Gastrocnemius medialis (tissue), 4 donors: ENCODE measurements at regions not wholly inside any gene's neighbourhood (a gene's known extent, or its start where the extent isn't known, plus 50 kb on each side); places are given as distances from the start of the nearest gene placed in this dataset.

Source experiments
- ATAC-seq, 2 donors: fragments of 150-250 bp; one replicate each; pipeline ENCODE4 v1.9.1; 2016
- DNase-seq, 2 donors: peaks; one replicate each; pipeline ENCODE4 v3.0.0-alpha.2; 2019
- H3K27ac ChIP-seq, 4 donors: fragments of 200-600 bp; sonication (generic); 1 replicate in 1 of 4; 2 replicates in 3 of 4; pipeline ENCODE4 v1.5.1; 2016 to 2018; ENCODE audit warnings: mild to moderate bottlenecking in 2 of 4, moderate library complexity in 1 of 4
- H3K27me3 ChIP-seq, 3 donors: fragments of 200-600 bp; sonication (generic) in 2 of 3; 1 replicate in 1 of 3; 2 replicates in 2 of 3; pipeline versions ENCODE4 v1.5.1 to v1.6.0; 2016 to 2019; ENCODE audit warnings: mild to moderate bottlenecking in 1 of 3, moderate library complexity in 1 of 3
- H3K36me3 ChIP-seq, 2 donors: fragments of 200-600 bp; sonication (generic) in 1 of 2; one replicate each; pipeline ENCODE4 v1.5.1; 2017 to 2018
- H3K4me1 ChIP-seq, 2 donors: fragments of 200-600 bp; sonication (generic) in 1 of 2; one replicate each; pipeline ENCODE4 v1.5.1; 2016 to 2017; ENCODE audit warnings: mild to moderate bottlenecking in 2 of 2
- H3K4me3 ChIP-seq, 4 donors: fragments of 200-600 bp; sonication (generic) in 3 of 4; 1 replicate in 1 of 4; 2 replicates in 3 of 4; pipeline ENCODE4 v1.5.1; 2016 to 2019; ENCODE audit warnings: mild to moderate bottlenecking in 2 of 4
- H3K9me3 ChIP-seq, 3 donors: fragments of 200-600 bp; sonication (generic) in 2 of 3; 1 replicate in 1 of 3; 2 replicates in 2 of 3; pipeline ENCODE4 v1.5.1; 2016 to 2019
- POLR2A ChIP-seq, 2 donors: fragments of 450-650 bp; IDR thresholded peaks; one replicate each; pipeline ENCODE4 v1.6.1; 2017; ENCODE audit warnings: antibody characterized with exemption in 2 of 2, mild to moderate bottlenecking in 2 of 2, moderate library complexity in 2 of 2
- in situ Hi-C, 4 donors: fragments of 200-750 bp; cut with MboI; loops; one replicate each; pipeline versions ENCODE4 v1.15.0 to v1.8.0; 2017; ENCODE audit warnings: low sequenced_read_pairs in 4 of 4
- intact Hi-C: fragments of 100-400 bp; cut with DNase I; formaldehyde crosslinking; loops from one replicate; pipeline ENCODE4 v1.15.1; 2023; ENCODE audit warnings: low total_unique reads
- TF ChIP-seq, protein P1 (sequence below), 5 experiments: fragments of 450-650 bp in 3 of 5; fragments of 200-600 bp in 2 of 5; sonication (generic) in 2 of 5; IDR thresholded peaks in 4 of 5; conservative IDR thresholded peaks in 1 of 5; 1 replicate in 4 of 5; 2 replicates in 1 of 5; pipeline ENCODE4 v1.5.1; 2016 to 2019; ENCODE audit warnings: antibody characterized with exemption in 5 of 5, mild to moderate bottlenecking in 3 of 5, moderate library complexity in 3 of 5

DNA sequence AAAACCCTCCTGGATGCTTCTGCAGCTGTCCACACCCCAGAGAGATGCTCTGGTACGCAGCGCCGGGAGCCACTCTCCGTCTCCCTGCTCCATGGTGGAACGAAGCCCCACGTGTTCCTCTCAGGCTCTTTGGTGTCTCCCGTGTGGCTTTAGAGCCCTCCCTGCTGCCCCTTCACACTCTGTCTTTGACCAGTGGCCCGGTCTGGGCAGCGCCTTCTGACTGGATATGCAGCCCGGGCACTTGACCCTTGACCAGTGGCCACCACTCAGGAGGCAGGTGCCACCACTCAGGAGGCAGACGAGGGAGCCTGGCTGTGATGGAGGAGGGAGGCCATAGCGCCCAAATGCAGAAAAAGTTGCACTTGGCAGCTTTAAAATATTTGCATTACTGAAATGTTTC is 214.5 kb upstream of the SALL3 start:
- H3K4me3 ChIP-seq = no peak overlapping the region
- H3K27ac ChIP-seq = no peak overlapping the region
- no peaks in the 10 kb centered on the region for H3K9me3 ChIP-seq
- TF ChIP-seq POLR2A (IDR thresholded peaks at IDR 0.05) = no peak
- TF ChIP-seq, protein P1, sequence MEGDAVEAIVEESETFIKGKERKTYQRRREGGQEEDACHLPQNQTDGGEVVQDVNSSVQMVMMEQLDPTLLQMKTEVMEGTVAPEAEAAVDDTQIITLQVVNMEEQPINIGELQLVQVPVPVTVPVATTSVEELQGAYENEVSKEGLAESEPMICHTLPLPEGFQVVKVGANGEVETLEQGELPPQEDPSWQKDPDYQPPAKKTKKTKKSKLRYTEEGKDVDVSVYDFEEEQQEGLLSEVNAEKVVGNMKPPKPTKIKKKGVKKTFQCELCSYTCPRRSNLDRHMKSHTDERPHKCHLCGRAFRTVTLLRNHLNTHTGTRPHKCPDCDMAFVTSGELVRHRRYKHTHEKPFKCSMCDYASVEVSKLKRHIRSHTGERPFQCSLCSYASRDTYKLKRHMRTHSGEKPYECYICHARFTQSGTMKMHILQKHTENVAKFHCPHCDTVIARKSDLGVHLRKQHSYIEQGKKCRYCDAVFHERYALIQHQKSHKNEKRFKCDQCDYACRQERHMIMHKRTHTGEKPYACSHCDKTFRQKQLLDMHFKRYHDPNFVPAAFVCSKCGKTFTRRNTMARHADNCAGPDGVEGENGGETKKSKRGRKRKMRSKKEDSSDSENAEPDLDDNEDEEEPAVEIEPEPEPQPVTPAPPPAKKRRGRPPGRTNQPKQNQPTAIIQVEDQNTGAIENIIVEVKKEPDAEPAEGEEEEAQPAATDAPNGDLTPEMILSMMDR (IDR thresholded peaks at IDR 0.05 in 4 of 5, conservative IDR thresholded peaks at IDR 0.05 in 1 of 5) = no peak
- no peak for DNase-seq
- ATAC-seq = no peak
- no peaks in the 10 kb centered on the region for H3K36me3 ChIP-seq
- H3K27me3 ChIP-seq = no peaks in the 10 kb centered on the region
- no peaks in the 10 kb centered on the region for H3K4me1 ChIP-seq
- in situ Hi-C loops = no loop called here
- intact Hi-C loops = no loop called here

DNA sequence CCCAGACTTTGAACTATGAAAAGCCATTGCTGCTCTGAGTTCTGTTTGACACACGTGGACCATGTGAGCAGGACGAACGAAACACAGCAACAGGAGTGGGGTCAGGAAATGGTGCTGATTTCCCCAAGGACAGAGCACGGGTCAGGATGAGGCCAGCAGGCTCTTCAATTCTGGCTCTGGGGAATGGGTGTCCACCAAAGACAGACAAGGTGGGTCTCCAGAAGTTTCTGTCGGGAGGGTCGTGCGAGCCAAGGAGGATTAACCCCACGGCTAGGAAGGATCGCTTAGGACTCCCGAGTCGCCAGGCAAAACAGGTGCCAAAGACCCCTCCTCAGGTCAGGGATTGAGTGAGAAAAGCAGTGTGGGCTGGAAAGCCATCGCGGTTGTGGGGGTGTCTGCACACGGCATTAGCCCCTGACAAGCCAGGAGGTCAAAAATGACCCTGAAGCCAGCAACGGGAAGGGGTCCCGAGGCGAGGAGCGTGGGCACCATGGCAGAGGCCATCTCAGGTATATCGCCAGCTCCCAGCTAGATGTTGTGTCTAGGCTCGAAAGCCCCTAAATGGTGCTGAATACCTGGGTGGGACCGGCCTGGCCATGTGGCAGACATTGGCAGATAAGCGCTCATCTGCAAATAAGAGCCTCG is 213.9 kb upstream of the SALL3 start:
- no peak overlapping the region for H3K27ac ChIP-seq

DNA sequence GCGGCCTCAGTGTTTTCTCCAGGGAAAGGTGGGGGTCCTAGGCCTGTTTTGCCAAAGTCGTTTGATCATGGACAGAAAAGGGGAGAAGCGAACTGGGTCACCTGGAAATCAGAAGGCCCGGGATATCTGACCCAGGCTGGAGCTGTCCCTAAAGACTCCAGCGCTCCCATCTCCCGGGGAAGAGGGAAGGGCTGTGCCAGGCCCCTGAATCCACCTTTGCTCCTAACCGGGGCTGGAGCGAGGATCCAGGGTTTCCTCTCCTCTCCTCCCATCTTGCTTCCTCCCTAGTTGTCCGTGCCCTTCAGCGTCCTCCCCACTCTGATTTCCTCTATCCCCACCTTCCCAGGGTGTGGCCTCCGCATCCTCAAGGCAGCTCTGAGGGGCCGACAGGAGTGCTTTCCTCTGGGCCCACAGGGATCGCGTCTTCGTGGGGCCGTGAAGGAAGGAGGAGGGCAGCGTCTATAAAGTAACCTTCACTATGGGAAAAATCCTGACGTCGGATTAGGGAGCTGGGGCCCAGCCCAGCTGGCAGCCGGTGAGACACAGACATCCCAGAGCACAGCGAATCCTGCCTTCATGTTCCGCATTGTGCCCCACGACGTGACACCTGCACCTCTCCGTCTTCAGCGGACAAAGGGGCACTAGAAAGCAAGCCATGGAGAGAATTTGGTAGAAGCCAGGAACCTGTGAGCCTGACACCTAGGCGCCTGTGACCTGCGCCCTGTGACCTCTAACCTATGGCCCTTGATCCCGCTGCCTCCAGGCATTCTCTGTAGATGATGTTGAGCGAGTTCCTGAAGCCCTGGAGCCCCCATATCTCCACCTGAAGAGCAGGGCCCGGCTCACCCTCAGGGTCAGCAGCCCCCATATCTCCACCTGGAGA is 212.7 kb upstream of the SALL3 start:
- ATAC-seq (no peak), DNase-seq (no peak)
- TF ChIP-seq, protein P1 (IDR thresholded peaks at IDR 0.05 in 4 of 5, conservative IDR thresholded peaks at IDR 0.05 in 1 of 5) = no peak
- intact Hi-C loops (no loop called here), in situ Hi-C loops (no loop called here)
- Histone ChIP-seq H3K27me3 (no peaks in the 10 kb centered on the region), H3K9me3 (no peaks in the 10 kb centered on the region), H3K27ac (no peak overlapping the region), H3K36me3 (no peaks in the 10 kb centered on the region), H3K4me3 (no peak overlapping the region), H3K4me1 (no peaks in the 10 kb centered on the region)

More for the DNA sequence above, 213.9 kb upstream of the SALL3 start:
- Histone ChIP-seq H3K27me3 (no peaks in the 10 kb centered on the region), H3K36me3 (no peaks in the 10 kb centered on the region), H3K9me3 (no peaks in the 10 kb centered on the region), H3K4me1 (no peaks in the 10 kb centered on the region), H3K4me3 (no peak overlapping the region)
- intact Hi-C loops (no loop called here), in situ Hi-C loops (no loop called here)
- ATAC-seq (no peak), DNase-seq (no peak)
- TF ChIP-seq POLR2A (IDR thresholded peaks at IDR 0.05) = no peak
- TF ChIP-seq, protein P1 (IDR thresholded peaks at IDR 0.05 in 4 of 5, conservative IDR thresholded peaks at IDR 0.05 in 1 of 5) = no peak

DNA sequence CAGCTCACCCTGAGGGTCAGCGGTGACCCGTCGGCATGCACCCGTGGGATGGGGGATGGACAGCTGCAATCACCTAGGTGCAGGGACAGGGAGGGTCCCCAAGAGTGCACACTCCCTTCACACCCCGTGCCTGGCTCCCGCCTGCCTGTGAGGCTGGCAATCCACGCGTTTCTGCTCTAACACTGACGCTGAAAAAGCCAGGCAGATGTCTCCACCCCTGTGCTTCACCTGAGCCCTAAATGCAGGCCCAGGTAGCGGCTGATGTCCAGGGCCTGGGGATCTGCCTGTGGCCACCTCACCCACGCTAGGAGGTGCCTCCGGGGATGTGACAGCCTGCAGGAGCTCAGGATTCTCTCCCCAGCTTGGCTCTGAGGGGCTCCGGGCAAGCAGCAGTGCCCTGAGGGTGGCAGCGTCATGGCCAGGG is 212.0 kb upstream of the SALL3 start:
- Histone ChIP-seq H3K9me3 (no peaks in the 10 kb centered on the region), H3K4me3 (no peak overlapping the region), H3K4me1 (no peaks in the 10 kb centered on the region), H3K36me3 (no peaks in the 10 kb centered on the region), H3K27ac (no peak overlapping the region), H3K27me3 (no peaks in the 10 kb centered on the region)
- TF ChIP-seq, protein P1 (IDR thresholded peaks at IDR 0.05 in 4 of 5, conservative IDR thresholded peaks at IDR 0.05 in 1 of 5) = no peak
- TF ChIP-seq POLR2A (IDR thresholded peaks at IDR 0.05) = no peak
- DNase-seq (no peak), ATAC-seq (no peak)
- in situ Hi-C loops = no loop called here
- intact Hi-C loops = no loop called here
